MM.1S (cell line): ENCODE measurements at regions not wholly inside any gene's neighbourhood (a gene's known extent, or its start where the extent isn't known, plus 50 kb on each side); places are given as distances from the start of the nearest gene placed in this dataset.

Experiments
- CTCF ChIP-seq: fragments of 300-600 bp; sonication (generic); IDR thresholded peaks from 2 replicates; pipeline ENCODE4 v1.5.1; 2016; ENCODE audit warnings: antibody characterized with exemption, low read length, mixed read lengths
- EZH2 ChIP-seq: fragments of 300-600 bp; sonication (generic); optimal IDR thresholded peaks from 2 replicates; pipeline ENCODE3; 2017; ENCODE audit warnings: low read depth, mild to moderate bottlenecking, antibody characterized with exemption, low read length, mixed read lengths
- EZH2phosphoT487 ChIP-seq: fragments of 300-600 bp; sonication (generic); IDR thresholded peaks from 2 replicates; pipeline ENCODE4 v1.6.1; 2018; ENCODE audit warnings: antibody characterized with exemption, low read length

- TF ChIP-seq CTCF (no peak), EZH2 (no peak), EZH2phosphoT487 (no peak)
These were observed 410.3 kb upstream of the ZWINT start for GRCh38 chr10:56771343-56771742.
